Sigmoid colon (tissue), 4 donors: ENCODE measurements at regions not wholly inside any gene's neighbourhood (a gene's known extent, or its start where the extent isn't known, plus 50 kb on each side); places are given as distances from the start of the nearest gene placed in this dataset.

Experiments used
- POLR2A ChIP-seq, 2 donors: fragments of 450-650 bp; IDR thresholded peaks; one replicate each; pipeline ENCODE4 v1.6.1; 2016; ENCODE audit warnings: antibody characterized with exemption in 2 of 2, mild to moderate bottlenecking in 2 of 2, moderate library complexity in 2 of 2
- POLR2AphosphoS5 ChIP-seq, 4 donors: sonication (generic); formaldehyde crosslinking; IDR thresholded peaks; one replicate each; pipeline ENCODE4 v1.6.1; 2017; ENCODE audit warnings: antibody characterized with exemption in 4 of 4
- TF ChIP-seq, protein P1 (sequence below), 4 experiments: fragments of 450-650 bp in 3 of 4; fragments of 200-600 bp in 1 of 4; IDR thresholded peaks; one replicate each; pipeline ENCODE4 v1.5.1; 2016 to 2019; ENCODE audit warnings: antibody characterized with exemption in 4 of 4, mild to moderate bottlenecking in 3 of 4, moderate library complexity in 2 of 4

DNA sequence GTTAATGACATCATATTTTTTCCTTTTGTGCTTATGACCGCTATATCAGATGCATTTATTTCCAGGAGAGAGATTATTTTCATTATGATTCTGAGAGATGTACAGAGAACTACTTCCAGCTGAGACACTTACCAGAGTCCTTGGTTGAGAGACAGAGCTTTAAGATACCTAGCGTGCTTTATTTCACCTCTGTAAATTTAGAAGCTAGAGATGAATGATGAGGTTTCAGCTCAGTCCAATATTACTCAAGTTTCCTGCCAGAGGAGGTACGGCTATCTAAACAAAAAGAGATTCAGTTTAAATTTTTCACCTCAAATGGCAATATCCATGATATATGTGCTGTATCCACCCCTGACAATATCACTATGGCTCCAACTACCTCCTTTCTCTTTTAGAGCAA, 182.6 kb upstream of the FAM3C start:
- TF ChIP-seq, protein P1, sequence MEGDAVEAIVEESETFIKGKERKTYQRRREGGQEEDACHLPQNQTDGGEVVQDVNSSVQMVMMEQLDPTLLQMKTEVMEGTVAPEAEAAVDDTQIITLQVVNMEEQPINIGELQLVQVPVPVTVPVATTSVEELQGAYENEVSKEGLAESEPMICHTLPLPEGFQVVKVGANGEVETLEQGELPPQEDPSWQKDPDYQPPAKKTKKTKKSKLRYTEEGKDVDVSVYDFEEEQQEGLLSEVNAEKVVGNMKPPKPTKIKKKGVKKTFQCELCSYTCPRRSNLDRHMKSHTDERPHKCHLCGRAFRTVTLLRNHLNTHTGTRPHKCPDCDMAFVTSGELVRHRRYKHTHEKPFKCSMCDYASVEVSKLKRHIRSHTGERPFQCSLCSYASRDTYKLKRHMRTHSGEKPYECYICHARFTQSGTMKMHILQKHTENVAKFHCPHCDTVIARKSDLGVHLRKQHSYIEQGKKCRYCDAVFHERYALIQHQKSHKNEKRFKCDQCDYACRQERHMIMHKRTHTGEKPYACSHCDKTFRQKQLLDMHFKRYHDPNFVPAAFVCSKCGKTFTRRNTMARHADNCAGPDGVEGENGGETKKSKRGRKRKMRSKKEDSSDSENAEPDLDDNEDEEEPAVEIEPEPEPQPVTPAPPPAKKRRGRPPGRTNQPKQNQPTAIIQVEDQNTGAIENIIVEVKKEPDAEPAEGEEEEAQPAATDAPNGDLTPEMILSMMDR (IDR thresholded peaks at IDR 0.05), result no peak
- TF ChIP-seq POLR2A (IDR thresholded peaks at IDR 0.05), result no peak
- no peak for TF ChIP-seq POLR2AphosphoS5 (IDR thresholded peaks at IDR 0.05)
